ENCODE measurements at regions not wholly inside any gene's neighbourhood (a gene's known extent, or its start where the extent isn't known, plus 50 kb on each side); places are given as distances from the start of the nearest gene placed in this dataset.

GRCh38 chr15:39205081-39205480 lies 375.8 kb upstream of the THBS1 start:
- TF ChIP-seq MXI1 (conservative IDR thresholded peaks at IDR 0.05; ENCODE audit: poor library complexity, severe bottlenecking), result no peak
- TF ChIP-seq SMC3 (conservative IDR thresholded peaks at IDR 0.05; ENCODE audit: poor library complexity), result no peak
- no peak for TF ChIP-seq EZH2 (IDR thresholded peaks at IDR 0.05; ENCODE audit: borderline replicate concordance, insufficient read depth, low read length, poor library complexity, severe bottlenecking)
- no peak for TF ChIP-seq CTCF (IDR thresholded peaks at IDR 0.05; ENCODE audit: poor library complexity, severe bottlenecking)
- no peak for TF ChIP-seq RAD21 (conservative IDR thresholded peaks at IDR 0.05)
- TF ChIP-seq TAF1 (IDR thresholded peaks at IDR 0.05; ENCODE audit: low read depth), result no peak
- Histone ChIP-seq H3K4me3 (ENCODE audit: low read length) (no peak overlapping the region), H3K79me2 (replicated peaks; ENCODE audit: insufficient read depth, low read length) (no peaks in the 10 kb centered on the region), H3K9me2 (ENCODE audit: insufficient read depth, low read length) (no peaks in the 10 kb centered on the region), H4K20me1 (ENCODE audit: insufficient read depth) (no peaks in the 10 kb centered on the region), H3K27ac (ENCODE audit: low read length) (no peak overlapping the region), H3K4me2 (ENCODE audit: low read length) (no peak overlapping the region), H3K9me3 (ENCODE audit: low read length) (no peaks in the 10 kb centered on the region), H3K9ac (ENCODE audit: low read length) (no peak overlapping the region), H3K27me3 (ENCODE audit: insufficient read depth, low read depth, low read length) (no peaks in the 10 kb centered on the region), H2AFZ (ENCODE audit: low read depth, low read length) (no peak overlapping the region), H3F3A (ENCODE audit: insufficient read depth, low read length, poor library complexity, severe bottlenecking) (no peaks in the 10 kb centered on the region), H3K36me3 (ENCODE audit: insufficient read depth, low read length) (no peaks in the 10 kb centered on the region)

GRCh38 chr15:39205506-39206371 lies 375.1 kb upstream of the THBS1 start:
- Histone ChIP-seq H3K27me3 (ENCODE audit: insufficient read depth, low read depth, low read length) (no peaks in the 10 kb centered on the region), H3K4me2 (ENCODE audit: low read length) (no peak overlapping the region), H3K9me2 (ENCODE audit: insufficient read depth, low read length) (no peaks in the 10 kb centered on the region), H3K9me3 (ENCODE audit: low read length) (no peaks in the 10 kb centered on the region), H3K4me3 (ENCODE audit: low read length) (no peak overlapping the region), H4K20me1 (ENCODE audit: insufficient read depth) (no peaks in the 10 kb centered on the region), H2AFZ (ENCODE audit: low read depth, low read length) (no peak overlapping the region), H3K9ac (ENCODE audit: low read length) (no peak overlapping the region), H3K36me3 (ENCODE audit: insufficient read depth, low read length) (no peaks in the 10 kb centered on the region), H3K27ac (ENCODE audit: low read length) (no peak overlapping the region), H3K79me2 (replicated peaks; ENCODE audit: insufficient read depth, low read length) (no peaks in the 10 kb centered on the region), H3F3A (ENCODE audit: insufficient read depth, low read length, poor library complexity, severe bottlenecking) (no peaks in the 10 kb centered on the region)
- TF ChIP-seq SMC3 (conservative IDR thresholded peaks at IDR 0.05; ENCODE audit: poor library complexity) (no peak), POLR2AphosphoS5 (IDR thresholded peaks at IDR 0.05) (no peak), REST (IDR thresholded peaks at IDR 0.05; ENCODE audit: borderline replicate concordance) (no peak)
